ENCODE measurements at regions not wholly inside any gene's neighbourhood (a gene's known extent, or its start where the extent isn't known, plus 50 kb on each side); places are given as distances from the start of the nearest gene placed in this dataset.

- H3K27me3 Mint-ChIP-seq = no peaks in the 10 kb centered on the region
- no peak for ATAC-seq
- H3K36me3 Mint-ChIP-seq (ENCODE audit: low read depth) = no peaks in the 10 kb centered on the region
- intact Hi-C loops (cut with DNase I, micrococcal nuclease) = no loop called here
- H3K4me3 Mint-ChIP-seq = no peak overlapping the region
- no peak overlapping the region for H3K27ac Mint-ChIP-seq
- ChIA-PET POLR2A (no interaction called here), CTCF (no interaction called here)
- no peaks in the 10 kb centered on the region for H3K9me3 Mint-ChIP-seq (ENCODE audit: low read depth)
- no peak for DNase-seq
- H3K4me1 Mint-ChIP-seq = no peaks in the 10 kb centered on the region
Measured at GRCh38 chr6:22673474-22673873, 104.1 kb downstream of the HDGFL1 start.

GRCh38 chr6:22680950-22681349, 111.6 kb downstream of the HDGFL1 start:
- Mint-ChIP-seq H3K4me3 (no peak overlapping the region), H3K9me3 (ENCODE audit: low read depth) (no peaks in the 10 kb centered on the region), H3K27me3 (no peaks in the 10 kb centered on the region), H3K27ac (no peak overlapping the region), H3K36me3 (ENCODE audit: low read depth) (no peaks in the 10 kb centered on the region), H3K4me1 (no peaks in the 10 kb centered on the region)
- DNase-seq (no peak), ATAC-seq (no peak)
- ChIA-PET CTCF (no interaction called here), POLR2A (no interaction called here)
- intact Hi-C loops (cut with DNase I, micrococcal nuclease) = no loop called here

- intact Hi-C loops (cut with DNase I, micrococcal nuclease) = no loop called here
- ChIA-PET POLR2A (no interaction called here), CTCF (no interaction called here)
- no peaks in the 10 kb centered on the region for H3K27me3 Mint-ChIP-seq
- H3K27ac Mint-ChIP-seq = no peak overlapping the region
- no peak overlapping the region for H3K4me3 Mint-ChIP-seq
- H3K4me1 Mint-ChIP-seq = no peaks in the 10 kb centered on the region
- no peak for DNase-seq
- H3K9me3 Mint-ChIP-seq (ENCODE audit: low read depth) = no peaks in the 10 kb centered on the region
- no peaks in the 10 kb centered on the region for H3K36me3 Mint-ChIP-seq (ENCODE audit: low read depth)
- no peak for ATAC-seq
Measured at GRCh38 chr6:22681761-22682160, 112.4 kb downstream of the HDGFL1 start.

GRCh38 chr6:22682979-22683378, 113.6 kb downstream of the HDGFL1 start:
- no peaks in the 10 kb centered on the region for H3K27me3 Mint-ChIP-seq
- no peak for ATAC-seq
- H3K36me3 Mint-ChIP-seq (ENCODE audit: low read depth) = no peaks in the 10 kb centered on the region
- DNase-seq = no peak
- no peaks in the 10 kb centered on the region for H3K9me3 Mint-ChIP-seq (ENCODE audit: low read depth)
- H3K4me3 Mint-ChIP-seq = no peak overlapping the region
- intact Hi-C loops (cut with DNase I, micrococcal nuclease) = no loop called here
- no peak overlapping the region for H3K27ac Mint-ChIP-seq
- POLR2A ChIA-PET = no interaction called here
- H3K4me1 Mint-ChIP-seq = no peaks in the 10 kb centered on the region
- CTCF ChIA-PET = no interaction called here

- peaks cover 3% of the 10 kb centered on the region for H3K9me3 Mint-ChIP-seq (ENCODE audit: low read depth)
- no peak for ATAC-seq
- POLR2A ChIA-PET = no interaction called here
- no peaks in the 10 kb centered on the region for H3K36me3 Mint-ChIP-seq (ENCODE audit: low read depth)
- intact Hi-C loops (cut with DNase I, micrococcal nuclease) = no loop called here
- no peak overlapping the region for H3K4me3 Mint-ChIP-seq
- H3K27ac Mint-ChIP-seq = no peak overlapping the region
- H3K4me1 Mint-ChIP-seq = no peaks in the 10 kb centered on the region
- no peaks in the 10 kb centered on the region for H3K27me3 Mint-ChIP-seq
- no peak for DNase-seq
- CTCF ChIA-PET = no interaction called here
Measured at GRCh38 chr6:22690446-22690845, 121.1 kb downstream of the HDGFL1 start.

- Mint-ChIP-seq H3K27me3 (no peaks in the 10 kb centered on the region), H3K36me3 (ENCODE audit: low read depth) (no peaks in the 10 kb centered on the region), H3K4me1 (no peaks in the 10 kb centered on the region), H3K27ac (no peak overlapping the region), H3K4me3 (no peak overlapping the region), H3K9me3 (ENCODE audit: low read depth) (peaks cover 3% of the 10 kb centered on the region)
- POLR2A ChIA-PET = no interaction called here
- CTCF ChIA-PET = no interaction called here
- DNase-seq = no peak
- no peak for ATAC-seq
- intact Hi-C loops (cut with DNase I, micrococcal nuclease) = no loop called here
Measured at GRCh38 chr6:22694092-22694724, 124.8 kb downstream of the HDGFL1 start.

- no peaks in the 10 kb centered on the region for H3K27me3 Mint-ChIP-seq
- H3K27ac Mint-ChIP-seq = no peak overlapping the region
- H3K9me3 Mint-ChIP-seq (ENCODE audit: low read depth) = no peaks in the 10 kb centered on the region
- intact Hi-C loops (cut with DNase I, micrococcal nuclease) = no loop called here
- H3K4me3 Mint-ChIP-seq = no peak overlapping the region
- no peaks in the 10 kb centered on the region for H3K4me1 Mint-ChIP-seq
- no peak for ATAC-seq
- no peaks in the 10 kb centered on the region for H3K36me3 Mint-ChIP-seq (ENCODE audit: low read depth)
- ChIA-PET CTCF (no interaction called here), POLR2A (no interaction called here)
- DNase-seq = no peak
Measured at GRCh38 chr6:22696481-22696880, 127.1 kb downstream of the HDGFL1 start.

- POLR2A ChIA-PET = no interaction called here
Measured at GRCh38 chr6:22697306-22697705, 127.9 kb downstream of the HDGFL1 start.

GRCh38 chr6:22699151-22699550, 129.8 kb downstream of the HDGFL1 start:
- POLR2A ChIA-PET = no interaction called here
- ATAC-seq = no peak
- Mint-ChIP-seq H3K4me3 (no peak overlapping the region), H3K27me3 (no peaks in the 10 kb centered on the region), H3K9me3 (ENCODE audit: low read depth) (no peaks in the 10 kb centered on the region), H3K4me1 (no peaks in the 10 kb centered on the region), H3K36me3 (ENCODE audit: low read depth) (no peaks in the 10 kb centered on the region), H3K27ac (no peak overlapping the region)
- CTCF ChIA-PET = no interaction called here
- no peak for DNase-seq
- intact Hi-C loops (cut with DNase I, micrococcal nuclease) = no loop called here

More at GRCh38 chr6:22697306-22697705, 127.9 kb downstream of the HDGFL1 start:
- Mint-ChIP-seq H3K27ac (no peak overlapping the region), H3K36me3 (ENCODE audit: low read depth) (no peaks in the 10 kb centered on the region), H3K27me3 (no peaks in the 10 kb centered on the region), H3K4me1 (no peaks in the 10 kb centered on the region), H3K9me3 (ENCODE audit: low read depth) (no peaks in the 10 kb centered on the region), H3K4me3 (no peak overlapping the region)
- intact Hi-C loops (cut with DNase I, micrococcal nuclease) = no loop called here
- ATAC-seq (no peak), DNase-seq (no peak)
- CTCF ChIA-PET = no interaction called here

- H3K36me3 Mint-ChIP-seq (ENCODE audit: low read depth) = no peaks in the 10 kb centered on the region
- H3K4me3 Mint-ChIP-seq = no peak overlapping the region
- no peaks in the 10 kb centered on the region for H3K4me1 Mint-ChIP-seq
- ChIA-PET POLR2A (no interaction called here), CTCF (interaction anchor here (0.9 kb wide), 1 partner anchor 12 kb away, joined by 3 read pairs; no protein-coding TSS in a partner anchor)
- no peak overlapping the region for H3K27ac Mint-ChIP-seq
- no peak for DNase-seq
- intact Hi-C loops (cut with DNase I, micrococcal nuclease) = no loop called here
- H3K27me3 Mint-ChIP-seq = no peaks in the 10 kb centered on the region
- no peaks in the 10 kb centered on the region for H3K9me3 Mint-ChIP-seq (ENCODE audit: low read depth)
- ATAC-seq = no peak
Measured at GRCh38 chr6:22706651-22707050, 137.3 kb downstream of the HDGFL1 start.

GRCh38 chr6:22708469-22708868, 139.1 kb downstream of the HDGFL1 start:
- no peak overlapping the region for H3K27ac Mint-ChIP-seq
- CTCF ChIA-PET = no interaction called here
- H3K27me3 Mint-ChIP-seq = no peaks in the 10 kb centered on the region
- ATAC-seq (no peak), DNase-seq (no peak)
- intact Hi-C loops (cut with DNase I, micrococcal nuclease) = no loop called here
- H3K36me3 Mint-ChIP-seq (ENCODE audit: low read depth) = no peaks in the 10 kb centered on the region
- POLR2A ChIA-PET = no interaction called here
- no peaks in the 10 kb centered on the region for H3K4me1 Mint-ChIP-seq
- no peaks in the 10 kb centered on the region for H3K9me3 Mint-ChIP-seq (ENCODE audit: low read depth)
- H3K4me3 Mint-ChIP-seq = no peak overlapping the region

- Mint-ChIP-seq H3K4me3 (no peak overlapping the region), H3K27me3 (no peaks in the 10 kb centered on the region), H3K36me3 (ENCODE audit: low read depth) (no peaks in the 10 kb centered on the region), H3K4me1 (no peaks in the 10 kb centered on the region), H3K9me3 (ENCODE audit: low read depth) (no peaks in the 10 kb centered on the region), H3K27ac (no peak overlapping the region)
- POLR2A ChIA-PET = no interaction called here
- CTCF ChIA-PET = interaction anchor here (0.5 kb wide), 1 partner anchor 1206 kb away, joined by 4 read pairs; no protein-coding TSS in a partner anchor
- intact Hi-C loops (cut with DNase I, micrococcal nuclease) = no loop called here
- DNase-seq (no peak), ATAC-seq (no peak)
Measured at GRCh38 chr6:22709803-22710202, 140.4 kb downstream of the HDGFL1 start.

- Mint-ChIP-seq H3K27ac (no peak overlapping the region), H3K27me3 (no peaks in the 10 kb centered on the region), H3K36me3 (ENCODE audit: low read depth) (no peaks in the 10 kb centered on the region), H3K4me3 (no peak overlapping the region), H3K9me3 (ENCODE audit: low read depth) (no peaks in the 10 kb centered on the region), H3K4me1 (no peaks in the 10 kb centered on the region)
- ChIA-PET POLR2A (interaction anchor here (0.6 kb wide), 1 partner anchor 12 kb away, joined by 3 read pairs; no protein-coding TSS in a partner anchor), CTCF (no interaction called here)
- intact Hi-C loops (cut with DNase I, micrococcal nuclease) = no loop called here
- no peak for DNase-seq
- ATAC-seq = no peak
Measured at GRCh38 chr6:22716721-22717120, 147.4 kb downstream of the HDGFL1 start.

All from activated CD4-positive, alpha-beta T cell treated with anti-CD3 and anti-CD28 coated beads for 36 hours (primary cell).